ENCODE measurements at regions not wholly inside any gene's neighbourhood (a gene's known extent, or its start where the extent isn't known, plus 50 kb on each side); places are given as distances from the start of the nearest gene placed in this dataset.

DNA sequence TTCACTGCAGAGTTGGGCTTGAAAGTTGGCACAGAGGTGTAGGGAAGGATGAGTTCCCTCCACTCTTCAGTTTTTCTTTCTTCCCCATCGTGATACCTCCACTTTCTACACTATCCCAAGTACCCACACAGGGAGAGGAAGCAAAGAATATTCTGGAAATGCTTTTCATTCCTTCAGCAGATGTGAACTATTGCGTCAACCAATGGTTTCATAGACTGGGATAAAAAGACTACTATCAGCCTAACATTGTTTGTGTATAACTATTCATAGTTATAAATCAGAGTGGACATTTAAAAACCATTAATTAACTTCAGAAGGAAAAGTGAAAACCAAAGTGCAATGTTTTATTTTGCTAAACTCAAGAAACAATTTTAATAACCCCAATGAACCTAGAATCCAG is 63.6 kb upstream of the MAMDC2 start (continued):
- TF ChIP-seq TCF7L2 (IDR thresholded peaks at IDR 0.05; ENCODE audit: borderline replicate concordance, extremely low read depth, insufficient read depth, insufficient read length) (no peak), POLR2AphosphoS5 (IDR thresholded peaks at IDR 0.05; ENCODE audit: low read depth, low read length) (no peak), CEBPB (IDR thresholded peaks at IDR 0.05; ENCODE audit: low read depth) (no peak), EGR1 (IDR thresholded peaks at IDR 0.05; ENCODE audit: low read depth) (no peak), EZH2phosphoT487 (IDR thresholded peaks at IDR 0.05; ENCODE audit: borderline replicate concordance) (no peak), POLR2A (IDR thresholded peaks at IDR 0.05; ENCODE audit: borderline replicate concordance, extremely low read depth, insufficient read depth, insufficient read length) (no peak)

DNA sequence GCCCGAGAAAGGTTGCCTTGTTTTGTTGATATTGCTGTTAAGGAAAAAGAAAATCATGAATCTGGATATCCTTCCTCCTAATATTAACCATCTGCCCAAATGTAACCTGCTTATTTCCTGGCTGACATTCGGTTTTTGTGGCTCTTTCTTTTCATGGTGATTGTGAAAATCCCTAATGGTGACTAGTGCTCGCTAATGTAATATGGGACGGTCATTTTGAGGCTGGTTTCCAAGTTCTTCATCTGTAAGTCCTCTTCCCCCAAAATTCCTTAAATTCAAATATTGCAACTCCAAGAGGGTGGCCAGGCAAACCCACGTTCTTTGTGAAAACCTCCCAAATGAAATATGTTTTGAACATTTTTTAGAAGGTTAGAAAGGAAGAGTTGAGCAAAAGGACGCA is 63.1 kb upstream of the MAMDC2 start:
- CTCF ChIA-PET = no interaction called here
- peaks cover 6 to 11% of the 10 kb centered on the region in 2 experiments for H3K4me1 ChIP-seq (ENCODE audit: control insufficient read depth in 1 of 2, insufficient read depth in 2 of 2, low read length in 2 of 2)
- intact Hi-C loops (cut with micrococcal nuclease) = no loop called here
- DNase-seq (ENCODE audit: low read depth, low spot score) (no peak), ATAC-seq (no peak)
- H4K20me1 ChIP-seq (ENCODE audit: insufficient read depth) = no peaks in the 10 kb centered on the region
- RAD21 ChIA-PET (ENCODE audit: low non-redundant PET in 1 of 2, low total read pairs in 2 of 2, uncharacterized antibody in 2 of 2, unreplicated experiment in 2 of 2) = no interaction called here
- TF ChIP-seq, protein P1, sequence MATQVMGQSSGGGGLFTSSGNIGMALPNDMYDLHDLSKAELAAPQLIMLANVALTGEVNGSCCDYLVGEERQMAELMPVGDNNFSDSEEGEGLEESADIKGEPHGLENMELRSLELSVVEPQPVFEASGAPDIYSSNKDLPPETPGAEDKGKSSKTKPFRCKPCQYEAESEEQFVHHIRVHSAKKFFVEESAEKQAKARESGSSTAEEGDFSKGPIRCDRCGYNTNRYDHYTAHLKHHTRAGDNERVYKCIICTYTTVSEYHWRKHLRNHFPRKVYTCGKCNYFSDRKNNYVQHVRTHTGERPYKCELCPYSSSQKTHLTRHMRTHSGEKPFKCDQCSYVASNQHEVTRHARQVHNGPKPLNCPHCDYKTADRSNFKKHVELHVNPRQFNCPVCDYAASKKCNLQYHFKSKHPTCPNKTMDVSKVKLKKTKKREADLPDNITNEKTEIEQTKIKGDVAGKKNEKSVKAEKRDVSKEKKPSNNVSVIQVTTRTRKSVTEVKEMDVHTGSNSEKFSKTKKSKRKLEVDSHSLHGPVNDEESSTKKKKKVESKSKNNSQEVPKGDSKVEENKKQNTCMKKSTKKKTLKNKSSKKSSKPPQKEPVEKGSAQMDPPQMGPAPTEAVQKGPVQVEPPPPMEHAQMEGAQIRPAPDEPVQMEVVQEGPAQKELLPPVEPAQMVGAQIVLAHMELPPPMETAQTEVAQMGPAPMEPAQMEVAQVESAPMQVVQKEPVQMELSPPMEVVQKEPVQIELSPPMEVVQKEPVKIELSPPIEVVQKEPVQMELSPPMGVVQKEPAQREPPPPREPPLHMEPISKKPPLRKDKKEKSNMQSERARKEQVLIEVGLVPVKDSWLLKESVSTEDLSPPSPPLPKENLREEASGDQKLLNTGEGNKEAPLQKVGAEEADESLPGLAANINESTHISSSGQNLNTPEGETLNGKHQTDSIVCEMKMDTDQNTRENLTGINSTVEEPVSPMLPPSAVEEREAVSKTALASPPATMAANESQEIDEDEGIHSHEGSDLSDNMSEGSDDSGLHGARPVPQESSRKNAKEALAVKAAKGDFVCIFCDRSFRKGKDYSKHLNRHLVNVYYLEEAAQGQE (IDR thresholded peaks at IDR 0.05; ENCODE audit: low read depth) = no peak
- TF ChIP-seq SRF (IDR thresholded peaks at IDR 0.05; ENCODE audit: low read depth) (no peak), EZH2phosphoT487 (IDR thresholded peaks at IDR 0.05; ENCODE audit: borderline replicate concordance) (no peak), EZH2 (IDR thresholded peaks at IDR 0.05) (no peak)
- TF ChIP-seq, protein P2, sequence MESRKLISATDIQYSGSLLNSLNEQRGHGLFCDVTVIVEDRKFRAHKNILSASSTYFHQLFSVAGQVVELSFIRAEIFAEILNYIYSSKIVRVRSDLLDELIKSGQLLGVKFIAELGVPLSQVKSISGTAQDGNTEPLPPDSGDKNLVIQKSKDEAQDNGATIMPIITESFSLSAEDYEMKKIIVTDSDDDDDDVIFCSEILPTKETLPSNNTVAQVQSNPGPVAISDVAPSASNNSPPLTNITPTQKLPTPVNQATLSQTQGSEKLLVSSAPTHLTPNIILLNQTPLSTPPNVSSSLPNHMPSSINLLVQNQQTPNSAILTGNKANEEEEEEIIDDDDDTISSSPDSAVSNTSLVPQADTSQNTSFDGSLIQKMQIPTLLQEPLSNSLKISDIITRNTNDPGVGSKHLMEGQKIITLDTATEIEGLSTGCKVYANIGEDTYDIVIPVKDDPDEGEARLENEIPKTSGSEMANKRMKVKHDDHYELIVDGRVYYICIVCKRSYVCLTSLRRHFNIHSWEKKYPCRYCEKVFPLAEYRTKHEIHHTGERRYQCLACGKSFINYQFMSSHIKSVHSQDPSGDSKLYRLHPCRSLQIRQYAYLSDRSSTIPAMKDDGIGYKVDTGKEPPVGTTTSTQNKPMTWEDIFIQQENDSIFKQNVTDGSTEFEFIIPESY (IDR thresholded peaks at IDR 0.05; ENCODE audit: extremely low read depth, insufficient replicate concordance, low read length) = no peak
- H3K4me3 ChIP-seq (replicated peaks in 1 of 2; ENCODE audit: low read depth in 1 of 2, low read length in 2 of 2) = no peak overlapping the region
- no peaks in the 10 kb centered on the region for H3K36me3 ChIP-seq (ENCODE audit: control insufficient read depth in 1 of 2, insufficient read depth in 2 of 2, low read length in 2 of 2)
- no peaks in the 10 kb centered on the region for H3K9me2 ChIP-seq (ENCODE audit: insufficient read depth)
- H3K9ac ChIP-seq (ENCODE audit: low read length) = no peak overlapping the region
- no TSS peak for BruUV-seq (replicated peaks)
- no peak overlapping the region for H3K4me2 ChIP-seq (ENCODE audit: low read length)
- no peak overlapping the region for H2AFZ ChIP-seq (ENCODE audit: low read depth, low read length, poor library complexity, severe bottlenecking)
- H3K27ac ChIP-seq (ENCODE audit: low read depth, low read length) = no peak overlapping the region
- H3K79me2 ChIP-seq (ENCODE audit: insufficient read depth, low read length) = no peaks in the 10 kb centered on the region
- no peaks in the 10 kb centered on the region for H3K27me3 ChIP-seq (ENCODE audit: insufficient read depth, low read length)
- H3K9me3 ChIP-seq (ENCODE audit: control insufficient read depth in 1 of 2, insufficient read depth in 1 of 2, low read depth in 1 of 2, low read length in 2 of 2) = no peaks in the 10 kb centered on the region
- POLR2A ChIA-PET = no interaction called here
